Body of pancreas (tissue), 4 donors: ENCODE measurements at regions not wholly inside any gene's neighbourhood (a gene's known extent, or its start where the extent isn't known, plus 50 kb on each side); places are given as distances from the start of the nearest gene placed in this dataset.

Experiments used
- POLR2A ChIP-seq, 3 donors: fragments of 450-650 bp; IDR thresholded peaks; one replicate each; pipeline ENCODE4 v1.6.1; 2016; ENCODE audit warnings: antibody characterized with exemption in 3 of 3, mild to moderate bottlenecking in 2 of 3
- TF ChIP-seq, protein P1 (sequence below), 7 experiments: fragments of 450-650 bp in 4 of 7; fragments of 200-600 bp in 3 of 7; sonication (generic) in 3 of 7; IDR thresholded peaks; one replicate each; pipeline ENCODE4 v1.5.1; 2016 to 2019; ENCODE audit warnings: antibody characterized with exemption in 7 of 7

DNA sequence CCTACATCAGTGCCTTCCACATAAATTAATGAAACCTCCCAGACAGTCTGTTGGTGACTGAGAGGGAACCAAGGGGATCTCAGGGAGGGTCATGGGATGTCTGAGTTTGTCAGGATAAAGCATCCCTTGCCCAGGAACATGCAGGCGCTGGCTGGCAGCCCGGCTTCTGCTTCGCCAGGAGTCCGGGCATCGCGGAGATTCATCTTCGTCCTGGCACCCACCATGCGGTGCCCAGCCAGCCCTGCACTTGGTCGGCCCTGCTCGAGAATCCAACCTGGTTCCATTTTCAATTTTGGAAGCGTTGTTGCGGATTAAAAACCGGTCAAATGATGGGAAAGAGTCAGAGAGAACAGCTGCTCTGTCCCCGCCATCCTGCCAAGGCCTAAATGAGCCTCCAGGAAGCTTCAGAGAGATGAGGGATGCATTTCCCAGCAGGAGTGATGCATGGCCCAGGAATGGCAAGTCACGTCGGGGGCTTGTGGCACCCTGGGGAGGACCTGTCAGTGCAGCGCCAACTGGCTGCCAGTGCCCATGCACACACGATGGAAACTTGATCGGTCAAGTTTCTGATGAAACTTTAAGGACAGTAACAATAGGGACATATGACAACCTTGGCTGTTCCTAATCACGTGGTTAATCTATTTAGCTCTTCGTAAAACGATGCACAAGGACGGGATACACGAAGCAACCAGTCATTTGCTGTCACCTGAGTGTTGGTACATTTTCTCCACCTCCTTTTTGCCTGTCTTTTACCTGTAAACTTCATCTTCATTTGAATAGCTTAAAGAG, 260.8 kb upstream of the MKI67 start:
- TF ChIP-seq, protein P1, sequence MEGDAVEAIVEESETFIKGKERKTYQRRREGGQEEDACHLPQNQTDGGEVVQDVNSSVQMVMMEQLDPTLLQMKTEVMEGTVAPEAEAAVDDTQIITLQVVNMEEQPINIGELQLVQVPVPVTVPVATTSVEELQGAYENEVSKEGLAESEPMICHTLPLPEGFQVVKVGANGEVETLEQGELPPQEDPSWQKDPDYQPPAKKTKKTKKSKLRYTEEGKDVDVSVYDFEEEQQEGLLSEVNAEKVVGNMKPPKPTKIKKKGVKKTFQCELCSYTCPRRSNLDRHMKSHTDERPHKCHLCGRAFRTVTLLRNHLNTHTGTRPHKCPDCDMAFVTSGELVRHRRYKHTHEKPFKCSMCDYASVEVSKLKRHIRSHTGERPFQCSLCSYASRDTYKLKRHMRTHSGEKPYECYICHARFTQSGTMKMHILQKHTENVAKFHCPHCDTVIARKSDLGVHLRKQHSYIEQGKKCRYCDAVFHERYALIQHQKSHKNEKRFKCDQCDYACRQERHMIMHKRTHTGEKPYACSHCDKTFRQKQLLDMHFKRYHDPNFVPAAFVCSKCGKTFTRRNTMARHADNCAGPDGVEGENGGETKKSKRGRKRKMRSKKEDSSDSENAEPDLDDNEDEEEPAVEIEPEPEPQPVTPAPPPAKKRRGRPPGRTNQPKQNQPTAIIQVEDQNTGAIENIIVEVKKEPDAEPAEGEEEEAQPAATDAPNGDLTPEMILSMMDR (IDR thresholded peaks at IDR 0.05): no peak
- TF ChIP-seq POLR2A (IDR thresholded peaks at IDR 0.05): no peak
